IPS DF 6.9 (cell line): ENCODE measurements at regions not wholly inside any gene's neighbourhood (a gene's known extent, or its start where the extent isn't known, plus 50 kb on each side); places are given as distances from the start of the nearest gene placed in this dataset.

Source experiments
- DNase-seq: peaks from one replicate; pipeline ENCODE4 v3.0.0-alpha.2; 2013; ENCODE audit warnings: low read depth, low spot score
- H3K27ac ChIP-seq: one replicate; pipeline ENCODE4 v1.5.1; 2013; ENCODE audit warnings: low read length, control low read depth
- H3K27me3 ChIP-seq: 2 replicates; pipeline ENCODE4 v1.6.1; 2013; ENCODE audit warnings: mild to moderate bottlenecking, low read length; ENCODE audit not compliant: control insufficient read depth, insufficient read depth
- H3K36me3 ChIP-seq: 2 replicates; pipeline ENCODE4 v1.6.1; 2013; ENCODE audit warnings: low read length; ENCODE audit not compliant: control insufficient read depth, insufficient read depth
- H3K4me1 ChIP-seq: 2 replicates; pipeline ENCODE4 v1.6.1; 2013; ENCODE audit warnings: low read length; ENCODE audit not compliant: control insufficient read depth, insufficient read depth
- H3K4me3 ChIP-seq: 2 replicates; pipeline ENCODE4 v1.5.1; 2013; ENCODE audit warnings: mild to moderate bottlenecking, low read length
- H3K9me3 ChIP-seq: 2 replicates; pipeline ENCODE4 v1.6.1; 2013; ENCODE audit warnings: low read length, inconsistent platforms; ENCODE audit not compliant: control insufficient read depth, insufficient read depth
- WGBS: extraction: QIAGEN DNeasy Blood & Tissue Kit; methylation state at CpG from one replicate; pipeline ENCODE4 v1.1.7; 2013; ENCODE audit warnings: mixed read lengths, missing lambda C conversion rate; ENCODE audit not compliant: insufficient read length, insufficient coverage; 5-methylcytosine and 5-hydroxymethylcytosine counted together

- H3K4me1 ChIP-seq, result peaks cover 1% of the 10 kb centered on the region; the same call in 1 of the 2 replicates
- no peaks in the 10 kb centered on the region for H3K9me3 ChIP-seq
- WGBS, result 100% methylated on average over 2 of the region's 4 CpGs
- H3K4me3 ChIP-seq, result no peak overlapping the region
- no peak for DNase-seq
- H3K27me3 ChIP-seq, result no peaks in the 10 kb centered on the region
- H3K27ac ChIP-seq, result no peak overlapping the region
- H3K36me3 ChIP-seq, result no peaks in the 10 kb centered on the region
These were observed 1601.7 kb upstream of the TENM3 start for GRCh38 chr4:180641495-180641894.

DNA sequence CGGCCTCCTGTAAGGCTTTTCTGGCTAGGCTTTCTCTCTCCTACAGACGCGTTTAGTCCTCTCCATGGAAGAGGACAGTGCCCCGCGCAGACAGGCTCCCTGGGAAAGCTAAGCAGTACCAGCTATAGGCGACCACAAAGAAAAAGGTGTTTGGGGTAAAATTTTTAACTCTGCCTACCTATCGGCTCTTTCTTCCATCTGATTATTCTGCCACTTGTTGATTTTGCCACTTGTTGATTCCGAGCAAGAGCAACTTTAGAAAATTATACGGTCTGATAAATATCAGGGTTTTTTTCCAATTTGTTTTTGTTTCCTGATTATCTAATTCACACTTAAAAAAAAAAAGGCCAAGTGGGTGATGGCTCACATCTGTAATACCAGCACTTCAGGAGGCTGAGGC lies 1600.5 kb upstream of the TENM3 start:
- Histone ChIP-seq H3K36me3 (no peaks in the 10 kb centered on the region), H3K27me3 (no peaks in the 10 kb centered on the region), H3K4me1 (peaks cover 1% of the 10 kb centered on the region; the same call in 1 of the 2 replicates), H3K27ac (no peak overlapping the region), H3K9me3 (no peaks in the 10 kb centered on the region), H3K4me3 (no peak overlapping the region)
- WGBS, result no CpG with 5 or more reads among the region's 9 CpGs
- no peak for DNase-seq

GRCh38 chr4:180650273-180650672 lies 1592.9 kb upstream of the TENM3 start:
- Histone ChIP-seq H3K27me3 (no peaks in the 10 kb centered on the region), H3K27ac (no peak overlapping the region), H3K4me1 (no peaks in the 10 kb centered on the region), H3K9me3 (no peaks in the 10 kb centered on the region), H3K36me3 (no peaks in the 10 kb centered on the region), H3K4me3 (no peak overlapping the region)
- no CpG with 5 or more reads among the region's 4 CpGs for WGBS
- no peak for DNase-seq

- Histone ChIP-seq H3K36me3 (no peaks in the 10 kb centered on the region), H3K27me3 (no peaks in the 10 kb centered on the region), H3K27ac (no peak overlapping the region), H3K9me3 (no peaks in the 10 kb centered on the region), H3K4me1 (no peaks in the 10 kb centered on the region), H3K4me3 (no peak overlapping the region)
- no CpG with 5 or more reads among the region's 1 CpG for WGBS
- no peak for DNase-seq
These were observed 1590.7 kb upstream of the TENM3 start for GRCh38 chr4:180652533-180652932.

DNA sequence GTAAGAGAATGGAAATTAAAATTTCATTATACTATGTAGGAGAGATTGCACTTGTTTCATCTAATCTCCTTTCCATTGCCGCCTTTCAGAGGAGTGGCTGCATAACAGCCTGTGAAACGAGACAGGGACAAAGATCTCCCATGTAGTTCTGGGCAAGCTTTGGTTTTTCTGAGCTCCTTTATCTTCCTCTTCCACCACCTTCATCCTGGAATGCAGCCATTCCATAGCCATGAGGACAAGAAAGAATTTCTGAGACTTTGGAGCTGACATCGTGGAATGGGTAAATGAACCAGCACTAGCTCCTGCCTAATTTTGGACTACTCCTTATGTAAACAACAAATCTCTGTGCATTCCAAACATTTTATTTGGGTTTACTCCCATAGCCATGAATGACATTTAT lies 1587.3 kb upstream of the TENM3 start:
- H3K4me3 ChIP-seq, result no peak overlapping the region
- no peaks in the 10 kb centered on the region for H3K4me1 ChIP-seq
- H3K9me3 ChIP-seq, result no peaks in the 10 kb centered on the region
- DNase-seq, result no peak
- WGBS, result no CpG with 5 or more reads among the region's 3 CpGs
- no peak overlapping the region for H3K27ac ChIP-seq
- no peaks in the 10 kb centered on the region for H3K27me3 ChIP-seq
- no peaks in the 10 kb centered on the region for H3K36me3 ChIP-seq

GRCh38 chr4:180657881-180658280 lies 1585.3 kb upstream of the TENM3 start:
- no CpG with 5 or more reads among the region's 7 CpGs for WGBS
- DNase-seq, result no peak
- Histone ChIP-seq H3K4me1 (no peaks in the 10 kb centered on the region), H3K27me3 (no peaks in the 10 kb centered on the region), H3K27ac (no peak overlapping the region), H3K36me3 (no peaks in the 10 kb centered on the region), H3K4me3 (no peak overlapping the region), H3K9me3 (no peaks in the 10 kb centered on the region)

GRCh38 chr4:180664766-180665368 lies 1578.3 kb upstream of the TENM3 start:
- H3K4me1 ChIP-seq, result no peaks in the 10 kb centered on the region
- peak; percentile 79 for DNase-seq
- WGBS, result no CpG with 5 or more reads among the region's 5 CpGs
- H3K27ac ChIP-seq, result no peak overlapping the region
- H3K4me3 ChIP-seq, result no peak overlapping the region
- H3K27me3 ChIP-seq, result no peaks in the 10 kb centered on the region
- H3K36me3 ChIP-seq, result no peaks in the 10 kb centered on the region
- H3K9me3 ChIP-seq, result no peaks in the 10 kb centered on the region

GRCh38 chr4:180665481-180665880 lies 1577.7 kb upstream of the TENM3 start:
- Histone ChIP-seq H3K36me3 (no peaks in the 10 kb centered on the region), H3K9me3 (no peaks in the 10 kb centered on the region), H3K27ac (no peak overlapping the region), H3K4me3 (no peak overlapping the region), H3K4me1 (no peaks in the 10 kb centered on the region), H3K27me3 (no peaks in the 10 kb centered on the region)
- no peak for DNase-seq
- WGBS, result no CpG with 5 or more reads among the region's 2 CpGs

DNA sequence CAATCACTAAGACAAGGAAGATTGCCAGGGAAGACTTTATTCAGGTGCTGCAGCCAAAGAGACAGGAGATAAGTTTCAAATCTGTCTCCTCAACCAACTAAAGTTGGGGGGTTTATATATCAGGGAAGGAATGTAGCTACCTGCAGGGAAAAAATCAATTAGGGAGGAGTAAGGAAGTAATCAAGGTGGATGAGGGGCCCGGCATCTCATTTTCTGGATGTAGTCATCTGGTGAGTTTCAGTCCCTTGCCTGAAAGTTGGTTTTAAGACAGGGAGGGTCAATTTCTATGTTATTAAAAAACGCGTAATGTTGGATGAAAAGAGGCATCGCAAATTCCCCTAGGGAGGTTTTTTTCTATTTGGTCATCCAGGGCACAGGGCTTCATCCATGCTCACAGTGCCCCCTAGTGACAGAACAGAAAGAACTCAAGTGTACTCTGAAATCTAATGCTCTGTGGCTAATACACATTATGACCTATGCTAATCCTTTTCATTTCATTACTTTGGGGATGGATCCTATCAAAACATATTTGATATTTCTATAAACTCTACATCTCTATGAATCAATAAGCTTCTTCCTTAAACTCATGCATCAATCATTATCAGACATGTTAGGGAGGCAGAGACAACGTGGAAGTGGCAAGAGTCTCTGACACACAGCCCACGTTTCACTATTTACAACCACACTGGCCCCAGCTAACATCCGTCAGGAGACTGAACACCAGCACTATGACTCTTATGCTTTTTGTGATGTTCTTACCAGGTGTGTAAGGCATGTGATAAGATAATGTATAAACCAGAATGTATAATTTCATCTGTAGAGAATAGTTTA lies 1577.0 kb upstream of the TENM3 start:
- no peak overlapping the region for H3K4me3 ChIP-seq
- no peaks in the 10 kb centered on the region for H3K36me3 ChIP-seq
- no peak overlapping the region for H3K27ac ChIP-seq
- no peaks in the 10 kb centered on the region for H3K27me3 ChIP-seq
- H3K9me3 ChIP-seq, result no peaks in the 10 kb centered on the region
- H3K4me1 ChIP-seq, result no peaks in the 10 kb centered on the region
- DNase-seq, result peak; percentile 50
- no CpG with 5 or more reads among the region's 7 CpGs for WGBS

GRCh38 chr4:180668732-180669131 lies 1574.5 kb upstream of the TENM3 start:
- 100% methylated on average over 1 of the region's 14 CpGs for WGBS
- no peaks in the 10 kb centered on the region for H3K36me3 ChIP-seq
- no peaks in the 10 kb centered on the region for H3K27me3 ChIP-seq
- DNase-seq, result no peak
- H3K9me3 ChIP-seq, result no peaks in the 10 kb centered on the region
- no peak overlapping the region for H3K27ac ChIP-seq
- H3K4me1 ChIP-seq, result no peaks in the 10 kb centered on the region
- H3K4me3 ChIP-seq, result no peak overlapping the region

DNA sequence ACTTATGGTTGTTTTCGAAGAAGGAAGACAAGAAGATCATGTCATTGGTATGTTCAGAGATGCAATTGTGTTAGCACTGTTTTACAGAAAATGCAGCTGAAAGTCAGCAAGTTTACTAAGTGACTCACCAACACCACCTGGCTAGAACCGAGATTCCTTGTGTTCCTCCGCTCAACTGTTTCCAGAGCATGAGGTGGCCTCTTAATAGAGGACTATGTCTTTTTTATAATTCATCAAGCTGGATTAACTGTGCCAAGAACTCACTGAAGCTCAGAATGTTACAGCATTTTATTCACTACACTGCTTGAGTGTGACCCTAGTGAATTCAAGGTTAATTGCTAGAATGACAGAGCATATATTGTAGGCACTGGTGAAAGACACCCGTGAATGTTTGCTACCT lies 1573.5 kb upstream of the TENM3 start:
- H3K9me3 ChIP-seq, result no peaks in the 10 kb centered on the region
- no peaks in the 10 kb centered on the region for H3K27me3 ChIP-seq
- no peak overlapping the region for H3K27ac ChIP-seq
- no peak for DNase-seq
- no CpG with 5 or more reads among the region's 4 CpGs for WGBS
- H3K4me1 ChIP-seq, result no peaks in the 10 kb centered on the region
- H3K4me3 ChIP-seq, result no peak overlapping the region
- H3K36me3 ChIP-seq, result no peaks in the 10 kb centered on the region
